ENCODE measurements at regions not wholly inside any gene's neighbourhood (a gene's known extent, or its start where the extent isn't known, plus 50 kb on each side); places are given as distances from the start of the nearest gene placed in this dataset.

- DNase-seq, result no peak
- no peak overlapping the region for H3K27ac ChIP-seq (ENCODE audit: low read depth, low read length)
Measured at GRCh38 chr2:207356567-207356966, 173.2 kb upstream of the CREB1 start.

GRCh38 chr2:207357216-207357615, 172.5 kb upstream of the CREB1 start:
- DNase-seq, result no peak
- Histone ChIP-seq H4K91ac (ENCODE audit: low read depth, low read length) (no peak overlapping the region), H4K8ac (ENCODE audit: low read depth, low read length) (no peak overlapping the region), H2AFZ (ENCODE audit: insufficient read depth, low read length, poor library complexity) (no peak overlapping the region), H2AK5ac (ENCODE audit: low read length) (no peak overlapping the region), H3K79me1 (ENCODE audit: low read length) (no peaks in the 10 kb centered on the region), H3K79me2 (ENCODE audit: control insufficient read depth, insufficient read depth, low read length, poor library complexity) (no peaks in the 10 kb centered on the region), H3K18ac (ENCODE audit: low read length) (no peak overlapping the region), H3K23ac (ENCODE audit: low read length) (no peak overlapping the region), H3K9ac (ENCODE audit: low read length) (no peak overlapping the region), H3K4me3 (ENCODE audit: low read depth, low read length) (no peak overlapping the region), H3K4me2 (ENCODE audit: low read length) (no peak overlapping the region), H2BK12ac (ENCODE audit: low read length) (no peak overlapping the region), H4K12ac (ENCODE audit: low read depth, low read length) (no peak overlapping the region), H3K36me3 (ENCODE audit: control insufficient read depth in 1 of 2, insufficient read depth in 2 of 2, low read length in 2 of 2) (no peaks in the 10 kb centered on the region), H2BK120ac (ENCODE audit: insufficient read depth, low read length, poor library complexity) (no peak overlapping the region), H3K4ac (ENCODE audit: low read depth, low read length) (no peak overlapping the region), H3K4me1 (ENCODE audit: control insufficient read depth in 1 of 2, insufficient read depth in 2 of 2, low read length in 2 of 2) (no peaks in the 10 kb centered on the region), H3K27ac (ENCODE audit: low read depth, low read length) (no peak overlapping the region), H3K27me3 (ENCODE audit: insufficient read depth, low read length) (no peaks in the 10 kb centered on the region), H3K14ac (ENCODE audit: low read length) (no peak overlapping the region), H3K9me3 (ENCODE audit: insufficient read depth, low read depth, low read length) (no peaks in the 10 kb centered on the region), H2BK5ac (ENCODE audit: low read depth, low read length, poor library complexity) (no peak overlapping the region)
- no CpG with 5 or more reads among the region's 2 CpGs for WGBS (ENCODE audit: extremely low coverage, insufficient coverage, insufficient read length)

More at GRCh38 chr2:207356567-207356966, 173.2 kb upstream of the CREB1 start:
- no peak overlapping the region for H4K12ac ChIP-seq (ENCODE audit: low read depth, low read length)
- no peaks in the 10 kb centered on the region for H3K36me3 ChIP-seq (ENCODE audit: control insufficient read depth in 1 of 2, insufficient read depth in 2 of 2, low read length in 2 of 2)
- no peak overlapping the region for H3K18ac ChIP-seq (ENCODE audit: low read length)
- no peaks in the 10 kb centered on the region for H3K79me2 ChIP-seq (ENCODE audit: control insufficient read depth, insufficient read depth, low read length, poor library complexity)
- no peak overlapping the region for H3K4ac ChIP-seq (ENCODE audit: low read depth, low read length)
- no CpG with 5 or more reads among the region's 1 CpG for WGBS (ENCODE audit: extremely low coverage, insufficient coverage, insufficient read length)
- no peak overlapping the region for H4K8ac ChIP-seq (ENCODE audit: low read depth, low read length)
- no peak overlapping the region for H3K4me2 ChIP-seq (ENCODE audit: low read length)
- no peak overlapping the region for H4K91ac ChIP-seq (ENCODE audit: low read depth, low read length)
- no peaks in the 10 kb centered on the region for H3K4me1 ChIP-seq (ENCODE audit: control insufficient read depth in 1 of 2, insufficient read depth in 2 of 2, low read length in 2 of 2)
- no peaks in the 10 kb centered on the region for H3K27me3 ChIP-seq (ENCODE audit: insufficient read depth, low read length)
- no peaks in the 10 kb centered on the region for H3K79me1 ChIP-seq (ENCODE audit: low read length)
- H3K9me3 ChIP-seq (ENCODE audit: insufficient read depth, low read depth, low read length), result no peaks in the 10 kb centered on the region
- no peak overlapping the region for H3K23ac ChIP-seq (ENCODE audit: low read length)
- no peak overlapping the region for H3K4me3 ChIP-seq (ENCODE audit: low read depth, low read length)
- no peak overlapping the region for H3K14ac ChIP-seq (ENCODE audit: low read length)
- no peak overlapping the region for H3K9ac ChIP-seq (ENCODE audit: low read length)
- no peak overlapping the region for H2BK120ac ChIP-seq (ENCODE audit: insufficient read depth, low read length, poor library complexity)
- no peak overlapping the region for H2BK5ac ChIP-seq (ENCODE audit: low read depth, low read length, poor library complexity)
- no peak overlapping the region for H2AFZ ChIP-seq (ENCODE audit: insufficient read depth, low read length, poor library complexity)
- no peak overlapping the region for H2AK5ac ChIP-seq (ENCODE audit: low read length)
- no peak overlapping the region for H2BK12ac ChIP-seq (ENCODE audit: low read length)

- H3K79me1 ChIP-seq (ENCODE audit: low read length), result no peaks in the 10 kb centered on the region
- no peak for DNase-seq
- no peak overlapping the region for H2BK12ac ChIP-seq (ENCODE audit: low read length)
- H2BK120ac ChIP-seq (ENCODE audit: insufficient read depth, low read length, poor library complexity), result no peak overlapping the region
- WGBS (ENCODE audit: extremely low coverage, insufficient coverage, insufficient read length), result no CpG with 5 or more reads among the region's 2 CpGs
- H3K27me3 ChIP-seq (ENCODE audit: insufficient read depth, low read length), result no peaks in the 10 kb centered on the region
- no peak overlapping the region for H3K9ac ChIP-seq (ENCODE audit: low read length)
- H4K91ac ChIP-seq (ENCODE audit: low read depth, low read length), result no peak overlapping the region
- no peak overlapping the region for H2BK5ac ChIP-seq (ENCODE audit: low read depth, low read length, poor library complexity)
- no peak overlapping the region for H3K23ac ChIP-seq (ENCODE audit: low read length)
- H3K27ac ChIP-seq (ENCODE audit: low read depth, low read length), result no peak overlapping the region
- H2AFZ ChIP-seq (ENCODE audit: insufficient read depth, low read length, poor library complexity), result no peak overlapping the region
- no peak overlapping the region for H3K18ac ChIP-seq (ENCODE audit: low read length)
- no peaks in the 10 kb centered on the region for H3K36me3 ChIP-seq (ENCODE audit: control insufficient read depth in 1 of 2, insufficient read depth in 2 of 2, low read length in 2 of 2)
- no peak overlapping the region for H3K14ac ChIP-seq (ENCODE audit: low read length)
- H3K79me2 ChIP-seq (ENCODE audit: control insufficient read depth, insufficient read depth, low read length, poor library complexity), result no peaks in the 10 kb centered on the region
- H3K4me1 ChIP-seq (ENCODE audit: control insufficient read depth in 1 of 2, insufficient read depth in 2 of 2, low read length in 2 of 2), result no peaks in the 10 kb centered on the region
- no peak overlapping the region for H3K4me2 ChIP-seq (ENCODE audit: low read length)
- no peak overlapping the region for H2AK5ac ChIP-seq (ENCODE audit: low read length)
- no peak overlapping the region for H4K8ac ChIP-seq (ENCODE audit: low read depth, low read length)
- H4K12ac ChIP-seq (ENCODE audit: low read depth, low read length), result no peak overlapping the region
- H3K4ac ChIP-seq (ENCODE audit: low read depth, low read length), result no peak overlapping the region
- no peaks in the 10 kb centered on the region for H3K9me3 ChIP-seq (ENCODE audit: insufficient read depth, low read depth, low read length)
- no peak overlapping the region for H3K4me3 ChIP-seq (ENCODE audit: low read depth, low read length)
Measured at GRCh38 chr2:207362716-207363115, 167.0 kb upstream of the CREB1 start.

- Histone ChIP-seq H3K27me3 (ENCODE audit: insufficient read depth, low read length) (no peaks in the 10 kb centered on the region), H3K4me1 (ENCODE audit: control insufficient read depth in 1 of 2, insufficient read depth in 2 of 2, low read length in 2 of 2) (no peaks in the 10 kb centered on the region), H3K4me2 (ENCODE audit: low read length) (no peak overlapping the region), H4K91ac (ENCODE audit: low read depth, low read length) (no peak overlapping the region), H3K4me3 (ENCODE audit: low read depth, low read length) (no peak overlapping the region), H4K12ac (ENCODE audit: low read depth, low read length) (no peak overlapping the region), H3K79me2 (ENCODE audit: control insufficient read depth, insufficient read depth, low read length, poor library complexity) (no peaks in the 10 kb centered on the region), H3K27ac (ENCODE audit: low read depth, low read length) (no peak overlapping the region), H3K9ac (ENCODE audit: low read length) (no peak overlapping the region), H3K9me3 (ENCODE audit: insufficient read depth, low read depth, low read length) (no peaks in the 10 kb centered on the region), H3K23ac (ENCODE audit: low read length) (no peak overlapping the region), H2BK120ac (ENCODE audit: insufficient read depth, low read length, poor library complexity) (no peak overlapping the region), H2AK5ac (ENCODE audit: low read length) (no peak overlapping the region), H3K36me3 (ENCODE audit: control insufficient read depth in 1 of 2, insufficient read depth in 2 of 2, low read length in 2 of 2) (no peaks in the 10 kb centered on the region), H4K8ac (ENCODE audit: low read depth, low read length) (no peak overlapping the region), H2AFZ (ENCODE audit: insufficient read depth, low read length, poor library complexity) (no peak overlapping the region), H2BK12ac (ENCODE audit: low read length) (no peak overlapping the region), H3K18ac (ENCODE audit: low read length) (no peak overlapping the region), H3K14ac (ENCODE audit: low read length) (no peak overlapping the region), H3K4ac (ENCODE audit: low read depth, low read length) (no peak overlapping the region), H2BK5ac (ENCODE audit: low read depth, low read length, poor library complexity) (no peak overlapping the region), H3K79me1 (ENCODE audit: low read length) (no peaks in the 10 kb centered on the region)
- no peak for DNase-seq
- no CpG with 5 or more reads among the region's 1 CpG for WGBS (ENCODE audit: extremely low coverage, insufficient coverage, insufficient read length)
Measured at GRCh38 chr2:207363761-207364290, 165.9 kb upstream of the CREB1 start.

All from trophoblast cell (in vitro differentiated cells and primary cell).